NT2/D1 (cell line): ENCODE measurements at regions not wholly inside any gene's neighbourhood (a gene's known extent, or its start where the extent isn't known, plus 50 kb on each side); places are given as distances from the start of the nearest gene placed in this dataset.

ENCODE experiments used
- DNase-seq: peaks from one replicate; pipeline ENCODE4 v3.0.0-alpha.2; 2011; ENCODE audit warnings: low read depth, low spot score
- H3K27me3 ChIP-seq: 2 replicates; pipeline ENCODE4 v1.6.0; 2011; ENCODE audit warnings: mild to moderate bottlenecking; ENCODE audit not compliant: insufficient read length, insufficient read depth
- H3K36me3 ChIP-seq: 2 replicates; pipeline ENCODE4 v1.6.1; 2011; ENCODE audit warnings: mild to moderate bottlenecking, low read length, mixed read lengths; ENCODE audit not compliant: insufficient read depth, insufficient read length
- H3K4me1 ChIP-seq: 2 replicates; pipeline ENCODE4 v1.5.1; 2011; ENCODE audit not compliant: insufficient read depth, insufficient read length
- H3K4me3 ChIP-seq: 2 replicates; pipeline ENCODE4 v1.5.1; 2011; ENCODE audit warnings: low read depth; ENCODE audit not compliant: insufficient read length
- H3K9ac ChIP-seq: 2 replicates; pipeline ENCODE4 v1.6.0; 2011; ENCODE audit warnings: low read depth; ENCODE audit not compliant: insufficient read length
- H3K9me3 ChIP-seq: 2 replicates; pipeline ENCODE4 v1.5.1; 2011; ENCODE audit warnings: mild to moderate bottlenecking, low read length; ENCODE audit not compliant: insufficient read depth
- SUZ12 ChIP-seq: IDR thresholded peaks from 2 replicates; pipeline ENCODE4 v1.6.1; 2011; ENCODE audit not compliant: insufficient read length, insufficient read depth; ENCODE audit errors: extremely low read depth
- YY1 ChIP-seq: IDR thresholded peaks from 2 replicates; pipeline ENCODE4 v1.6.1; 2011; ENCODE audit not compliant: insufficient read length, insufficient read depth
- ZNF274 ChIP-seq: IDR thresholded peaks from 2 replicates; pipeline ENCODE4 v1.6.1; 2011; ENCODE audit warnings: mild to moderate bottlenecking, low read depth, low read length

DNA sequence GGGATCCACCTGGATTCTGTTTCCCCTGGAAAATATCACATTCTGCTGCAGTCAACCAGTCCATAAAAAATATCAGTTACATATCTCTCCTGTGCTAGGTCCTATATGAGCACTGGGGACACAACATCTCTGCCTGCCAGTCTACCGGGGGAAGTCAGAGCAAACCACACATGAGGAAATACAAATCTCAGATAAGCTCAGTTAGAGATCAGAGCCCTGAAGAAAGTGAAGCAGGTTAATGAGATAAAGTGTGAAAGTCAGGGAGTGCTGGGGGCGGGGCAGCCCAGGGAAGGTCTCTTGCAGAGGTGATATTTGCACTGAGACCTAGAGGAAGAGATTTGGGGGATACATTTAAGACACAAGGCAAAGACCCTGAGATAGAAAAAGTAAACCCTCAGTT, 67.8 kb upstream of the SLC1A1 start:
- H3K9me3 ChIP-seq: no peaks in the 10 kb centered on the region
- no peak overlapping the region for H3K4me3 ChIP-seq
- H3K27me3 ChIP-seq: no peaks in the 10 kb centered on the region
- TF ChIP-seq ZNF274: no peak
- no peak for TF ChIP-seq YY1
- no peak for TF ChIP-seq SUZ12
- no peaks in the 10 kb centered on the region for H3K4me1 ChIP-seq
- DNase-seq: no peak
- H3K36me3 ChIP-seq: no peaks in the 10 kb centered on the region
- no peak overlapping the region for H3K9ac ChIP-seq

DNA sequence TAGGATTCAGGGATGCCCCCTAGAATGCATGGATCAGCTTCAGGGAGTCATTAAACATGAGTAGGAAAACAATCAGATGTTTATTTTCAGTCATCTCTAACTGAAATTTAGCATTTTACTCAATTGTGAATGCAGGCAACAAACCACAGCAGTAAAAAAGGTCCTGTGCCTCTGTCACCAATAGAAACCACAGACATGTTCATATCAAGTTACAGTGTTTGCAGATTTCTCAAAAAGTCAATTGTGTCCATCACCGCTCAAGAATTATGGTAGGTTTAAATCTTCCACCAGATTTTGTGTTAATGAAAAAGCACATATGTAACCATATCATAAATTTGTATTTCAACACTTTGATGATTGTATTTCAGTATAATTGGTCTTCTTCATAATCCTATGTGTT, 68.4 kb upstream of the SLC1A1 start:
- no peak overlapping the region for H3K9ac ChIP-seq
- TF ChIP-seq SUZ12 (no peak), YY1 (no peak), ZNF274 (no peak)
- DNase-seq: no peak

DNA sequence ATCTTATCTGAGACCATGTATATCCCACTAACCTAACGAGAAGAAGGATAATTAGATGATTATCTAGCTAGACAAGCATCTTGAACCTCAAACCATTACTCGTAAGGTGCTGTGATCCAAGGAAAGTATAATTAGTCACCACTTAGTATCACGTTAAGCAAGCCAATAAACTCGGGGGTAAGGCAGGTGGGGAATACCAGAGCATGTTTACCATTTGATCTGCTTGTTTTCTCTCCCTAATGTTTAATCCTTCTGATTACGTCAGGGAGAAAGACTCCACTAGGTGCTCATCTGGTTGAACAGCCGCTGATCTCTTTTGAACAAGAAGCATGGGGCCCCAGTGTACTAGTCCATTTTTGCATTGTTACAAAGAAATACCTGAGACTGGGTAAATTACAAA, 69.9 kb upstream of the SLC1A1 start:
- Histone ChIP-seq H3K36me3 (no peaks in the 10 kb centered on the region), H3K9ac (no peak overlapping the region), H3K4me3 (no peak overlapping the region), H3K4me1 (no peaks in the 10 kb centered on the region), H3K9me3 (no peaks in the 10 kb centered on the region), H3K27me3 (no peaks in the 10 kb centered on the region)
- no peak for TF ChIP-seq SUZ12
- TF ChIP-seq ZNF274: no peak
- no peak for TF ChIP-seq YY1
- DNase-seq: no peak

More for the DNA sequence above, 68.4 kb upstream of the SLC1A1 start:
- Histone ChIP-seq H3K4me1 (no peaks in the 10 kb centered on the region), H3K9me3 (no peaks in the 10 kb centered on the region), H3K4me3 (no peak overlapping the region), H3K27me3 (no peaks in the 10 kb centered on the region), H3K36me3 (no peaks in the 10 kb centered on the region)

DNA sequence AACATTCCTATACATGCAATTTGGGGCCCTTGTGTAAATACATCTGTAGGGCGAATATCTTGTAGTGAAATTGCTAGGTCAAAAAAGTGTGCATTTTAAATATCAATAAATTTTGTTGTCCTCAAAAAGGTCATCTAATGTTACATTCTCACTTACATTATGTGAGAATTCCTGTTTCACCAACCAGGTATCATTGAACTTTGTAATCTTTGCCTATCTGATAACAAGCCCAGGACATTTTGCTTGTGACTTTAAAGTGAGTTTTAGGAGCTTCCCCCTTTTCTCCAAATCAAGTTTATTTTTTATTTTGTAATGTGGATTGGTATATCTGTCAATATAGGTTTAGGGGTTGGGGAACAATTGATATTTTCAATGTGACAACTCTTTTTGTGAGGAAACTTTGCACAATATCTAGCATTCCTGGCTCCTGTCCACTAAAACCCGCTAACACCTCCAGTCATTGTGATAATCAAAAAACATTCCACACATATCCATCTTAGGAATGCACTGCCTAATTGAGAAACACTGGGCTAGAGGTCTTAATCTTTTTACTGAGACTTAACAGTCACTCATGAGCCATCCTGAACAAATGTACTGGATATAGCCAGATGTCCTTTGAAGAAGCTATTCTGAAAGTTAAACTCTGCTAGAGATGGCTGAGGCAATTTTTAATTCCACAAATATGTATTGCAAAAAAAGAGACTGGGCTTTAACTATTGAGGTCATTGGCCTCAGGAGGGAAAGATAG, 72.5 kb upstream of the SLC1A1 start:
- DNase-seq: no peak
- Histone ChIP-seq H3K27me3 (no peaks in the 10 kb centered on the region), H3K36me3 (no peaks in the 10 kb centered on the region), H3K9me3 (no peaks in the 10 kb centered on the region), H3K9ac (no peak overlapping the region), H3K4me3 (no peak overlapping the region), H3K4me1 (no peaks in the 10 kb centered on the region)
- TF ChIP-seq SUZ12: no peak
- no peak for TF ChIP-seq ZNF274
- TF ChIP-seq YY1: no peak

DNA sequence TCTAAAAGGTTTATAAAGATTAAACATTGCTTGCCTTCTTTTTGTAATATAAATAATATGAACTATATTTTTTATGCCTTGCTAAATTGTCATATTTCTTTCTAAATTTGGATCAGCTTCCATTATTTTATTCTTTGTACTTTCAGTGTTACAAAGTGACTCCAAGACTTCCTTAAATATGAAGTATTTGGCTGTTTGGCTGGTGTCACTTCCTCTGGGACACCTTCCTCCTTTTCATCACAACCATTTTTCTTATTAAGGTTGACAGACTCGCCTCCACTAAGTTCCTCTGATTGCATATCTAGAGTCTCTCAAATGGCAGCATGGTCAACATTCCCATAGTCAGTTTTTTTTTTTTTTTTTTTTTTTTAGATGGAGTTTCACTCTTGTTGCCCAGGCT, 73.8 kb upstream of the SLC1A1 start:
- Histone ChIP-seq H3K9ac (no peak overlapping the region), H3K4me3 (no peak overlapping the region), H3K27me3 (no peaks in the 10 kb centered on the region), H3K36me3 (no peaks in the 10 kb centered on the region), H3K4me1 (no peaks in the 10 kb centered on the region), H3K9me3 (no peaks in the 10 kb centered on the region)
- TF ChIP-seq SUZ12: no peak
- no peak for TF ChIP-seq YY1
- no peak for TF ChIP-seq ZNF274
- no peak for DNase-seq

DNA sequence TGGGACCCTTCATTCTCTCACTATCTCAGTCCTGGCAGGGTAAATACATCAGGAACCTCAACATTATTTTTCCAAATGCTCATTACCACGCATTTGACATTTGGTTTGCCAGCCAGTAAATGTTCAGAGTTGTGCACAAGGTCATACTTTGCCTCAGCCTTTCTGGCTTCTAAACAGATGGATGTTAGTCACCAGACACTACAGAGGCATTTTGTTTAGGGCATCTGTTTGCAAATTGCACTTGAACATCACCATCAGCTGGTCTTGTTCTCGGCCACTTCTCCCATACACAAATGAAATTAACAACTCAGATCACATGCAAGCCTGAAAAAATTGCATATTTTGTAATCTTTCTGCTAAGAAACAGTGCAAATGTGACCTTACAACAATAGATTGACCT, 75.0 kb upstream of the SLC1A1 start:
- Histone ChIP-seq H3K4me3 (no peak overlapping the region), H3K36me3 (no peaks in the 10 kb centered on the region)
- no peak for TF ChIP-seq ZNF274
- no peak for TF ChIP-seq YY1
- TF ChIP-seq SUZ12: no peak

DNA sequence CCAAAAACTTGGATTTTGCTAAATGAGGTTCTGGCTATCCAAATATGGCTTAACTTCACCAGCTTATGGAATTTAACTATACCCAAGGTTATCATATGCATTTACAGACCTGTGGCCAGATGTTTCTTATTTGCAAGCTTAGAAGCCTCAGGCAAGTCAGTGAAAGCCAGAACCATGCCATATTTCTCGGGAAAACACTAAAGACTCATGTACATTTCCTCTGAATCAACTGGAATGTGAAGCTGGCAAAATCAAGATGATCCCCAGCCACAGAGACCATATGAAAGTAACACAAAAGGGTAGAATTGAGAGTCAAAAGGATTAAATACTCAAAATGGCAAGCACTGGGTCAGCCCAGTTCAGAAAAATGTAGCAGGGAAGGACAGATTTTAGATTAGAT, 76.4 kb upstream of the SLC1A1 start:
- Histone ChIP-seq H3K36me3 (no peaks in the 10 kb centered on the region), H3K27me3 (no peaks in the 10 kb centered on the region), H3K4me3 (no peak overlapping the region), H3K9me3 (no peaks in the 10 kb centered on the region), H3K9ac (no peak overlapping the region), H3K4me1 (no peaks in the 10 kb centered on the region)
- no peak for DNase-seq
- no peak for TF ChIP-seq YY1

More for the DNA sequence above, 75.0 kb upstream of the SLC1A1 start:
- no peaks in the 10 kb centered on the region for H3K4me1 ChIP-seq
- H3K27me3 ChIP-seq: no peaks in the 10 kb centered on the region
- H3K9ac ChIP-seq: no peak overlapping the region
- H3K9me3 ChIP-seq: no peaks in the 10 kb centered on the region
- no peak for DNase-seq
